T-cell (primary cell): ENCODE measurements at regions not wholly inside any gene's neighbourhood (a gene's known extent, or its start where the extent isn't known, plus 50 kb on each side); places are given as distances from the start of the nearest gene placed in this dataset.
"Not testable (repeated sequence)": the region's sequence is repeated elsewhere in the genome, so short reads cannot be mapped to it uniquely, and the experiment has no call there.

Experiments used
- ATAC-seq, 4 experiments: fragments of 200-7000 bp in 3 of 4; fragments of 150-1000 bp in 1 of 4; cut with Tn5 transposase; replicated peaks in 1 of 4; 1 replicate in 3 of 4; 2 replicates in 1 of 4; pipeline ENCODE4 v1.10.0; 2021; ENCODE audit warnings: moderate library complexity in 3 of 4, mild to moderate bottlenecking in 2 of 4, moderate number of reproducible peaks in 1 of 4
- CTCF ChIA-PET, 2 donors: fragments of 300-600 bp; sonication (Branson Sonifier 250); formaldehyde crosslinking; loops; one replicate each; lab custom pipeline; 2022; ENCODE audit warnings: antibody characterized with exemption in 2 of 2; lab: Charles Lee
- POLR2A ChIA-PET, 2 donors: fragments of 300-600 bp; sonication (Branson Sonifier 250); formaldehyde crosslinking; loops; one replicate each; lab custom pipeline; 2022; ENCODE audit warnings: antibody characterized with exemption in 2 of 2; lab: Charles Lee
- DNase-seq, 35 experiments: peaks; one replicate each; pipeline versions ENCODE4 v3.0.0 to v3.0.0-alpha.2; 2013 to 2023
- H3K27ac ChIP-seq: one replicate; pipeline ENCODE4 v1.5.1; 2013; ENCODE audit warnings: low read length
- H3K27me3 ChIP-seq, 2 experiments: replicated peaks in 1 of 2; 1 replicate in 1 of 2; 2 replicates in 1 of 2; pipeline versions ENCODE4 v1.6.1 to v1.7.0; 2013; ENCODE audit warnings: low read length in 1 of 2, mixed read lengths in 1 of 2; ENCODE audit not compliant: control insufficient read depth in 2 of 2, insufficient read depth in 2 of 2; ENCODE audit errors: extremely low read depth in 1 of 2
- H3K36me3 ChIP-seq, 2 donors: 1 replicate in 1 of 2; 2 replicates in 1 of 2; pipeline versions ENCODE4 v1.6.1 to v1.7.0; 2013; ENCODE audit warnings: low read length in 1 of 2; ENCODE audit not compliant: control insufficient read depth in 2 of 2, insufficient read depth in 1 of 2; ENCODE audit errors: extremely low read depth in 1 of 2
- H3K4me1 ChIP-seq, 2 experiments: 1 replicate in 1 of 2; 2 replicates in 1 of 2; pipeline versions ENCODE4 v1.6.1 to v1.7.0; 2013; ENCODE audit warnings: low read length in 2 of 2, mixed read lengths in 1 of 2; ENCODE audit not compliant: insufficient read depth in 2 of 2, control insufficient read depth in 1 of 2; ENCODE audit errors: extremely low read depth in 1 of 2
- H3K4me3 ChIP-seq, 2 donors: 1 replicate in 1 of 2; 2 replicates in 1 of 2; pipeline versions ENCODE4 v1.5.1 to v1.7.0; 2013; ENCODE audit warnings: mild to moderate bottlenecking in 2 of 2, low read length in 1 of 2, moderate library complexity in 1 of 2; ENCODE audit not compliant: control insufficient read depth in 1 of 2; ENCODE audit errors: extremely low read depth in 1 of 2
- H3K9me3 ChIP-seq: 2 replicates; pipeline ENCODE4 v1.7.0; 2013
- H3K27ac Mint-ChIP-seq, 2 donors: one replicate each; pipeline ENCODE4 v1.8.0; 2020 to 2021; ENCODE audit warnings: mild to moderate bottlenecking in 2 of 2, mixed read lengths in 2 of 2
- H3K27me3 Mint-ChIP-seq, 2 donors: one replicate each; pipeline ENCODE4 v1.8.0; 2021 to 2022; ENCODE audit warnings: mixed read lengths in 2 of 2
- H3K36me3 Mint-ChIP-seq: one replicate; pipeline ENCODE4 v1.8.0; 2021; ENCODE audit warnings: mixed read lengths
- H3K4me1 Mint-ChIP-seq, 3 donors: one replicate each; pipeline ENCODE4 v1.8.0; 2020 to 2022; ENCODE audit warnings: mixed read lengths in 3 of 3, mild to moderate bottlenecking in 1 of 3
- H3K4me3 Mint-ChIP-seq, 3 donors: one replicate each; pipeline ENCODE4 v1.8.0; 2020 to 2022; ENCODE audit warnings: mild to moderate bottlenecking in 3 of 3, mixed read lengths in 3 of 3, moderate library complexity in 3 of 3
- H3K9me3 Mint-ChIP-seq, 3 donors: one replicate each; pipeline ENCODE4 v1.8.0; 2020 to 2022; ENCODE audit warnings: mixed read lengths in 3 of 3
- WGBS: methylation state at CpG from one replicate; pipeline ENCODE4 v1.1.5; 2013; ENCODE audit warnings: missing lambda C conversion rate; ENCODE audit not compliant: insufficient coverage; 5-methylcytosine and 5-hydroxymethylcytosine counted together

- no peak overlapping the region for H3K27ac ChIP-seq
- no peaks in the 10 kb centered on the region for H3K36me3 ChIP-seq
- Mint-ChIP-seq H3K27me3 (peaks cover 12 to 20% of the 10 kb centered on the region in 2 donors), H3K9me3 (no peaks in the 10 kb centered on the region), H3K36me3 (no peaks in the 10 kb centered on the region), H3K27ac (no peak overlapping the region), H3K4me3 (no peak overlapping the region), H3K4me1 (no peaks in the 10 kb centered on the region)
- DNase-seq (no peak), ATAC-seq (no peak)
- POLR2A ChIA-PET = no interaction called here
- H3K4me3 ChIP-seq = no peak overlapping the region
- no peaks in the 10 kb centered on the region for H3K27me3 ChIP-seq
- H3K4me1 ChIP-seq = no peaks in the 10 kb centered on the region
- no peaks in the 10 kb centered on the region for H3K9me3 ChIP-seq
- WGBS = 40% methylated on average over 2 of the region's 4 CpGs
- CTCF ChIA-PET = no interaction called here
Measured at GRCh38 chr6:4336084-4336483, 200.7 kb upstream of the ECI2 start.

GRCh38 chr6:4334158-4334740, 198.9 kb upstream of the ECI2 start:
- CTCF ChIA-PET, ATAC-seq, H3K4me1 ChIP-seq, H3K4me3 Mint-ChIP-seq, H3K27ac ChIP-seq, DNase-seq, H3K9me3 Mint-ChIP-seq, H3K9me3 ChIP-seq, H3K27me3 ChIP-seq, H3K27ac Mint-ChIP-seq, H3K36me3 Mint-ChIP-seq, POLR2A ChIA-PET, H3K4me1 Mint-ChIP-seq, H3K36me3 ChIP-seq, H3K4me3 ChIP-seq: not testable (repeated sequence)
- 94% methylated on average over 7 of the region's 24 CpGs for WGBS
- H3K27me3 Mint-ChIP-seq = peaks cover 6 to 10% of the 10 kb centered on the region in 2 donors

DNA sequence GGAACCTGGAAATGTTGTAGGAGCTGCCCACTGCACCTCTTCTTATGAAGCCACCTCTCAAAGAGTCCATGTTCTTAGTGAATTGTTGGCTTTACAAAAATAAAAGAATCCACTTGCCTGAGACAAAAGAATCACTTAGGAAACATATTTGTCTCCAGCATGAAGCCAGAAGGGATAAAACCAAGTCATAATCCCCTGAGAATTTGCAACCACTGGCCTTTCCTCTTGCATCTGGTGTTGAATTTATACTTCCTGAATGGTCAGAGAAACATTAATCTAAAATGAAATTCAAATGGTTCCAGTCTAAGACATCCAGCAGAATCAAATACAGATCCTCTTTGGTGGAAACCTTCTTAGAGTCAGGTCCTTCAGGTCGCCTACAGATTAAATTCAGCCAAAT, 192.5 kb upstream of the ECI2 start:
- peaks cover 8 to 12% of the 10 kb centered on the region in 2 donors for H3K27me3 Mint-ChIP-seq
- Histone ChIP-seq H3K9me3 (no peaks in the 10 kb centered on the region), H3K27ac (no peak overlapping the region), H3K36me3 (no peaks in the 10 kb centered on the region), H3K4me3 (no peak overlapping the region), H3K4me1 (no peaks in the 10 kb centered on the region), H3K27me3 (no peaks in the 10 kb centered on the region)
- no CpG with 5 or more reads among the region's 1 CpG for WGBS
- POLR2A ChIA-PET = no interaction called here
- CTCF ChIA-PET = interaction anchor here in 1 of 2 donors (0.6 kb wide), 1 partner anchor 194 kb away, joined by 3 read pairs; no protein-coding TSS in a partner anchor
- no peak for DNase-seq
- H3K27ac Mint-ChIP-seq = no peak overlapping the region
- no peaks in the 10 kb centered on the region for H3K9me3 Mint-ChIP-seq
- H3K4me3 Mint-ChIP-seq = no peak overlapping the region
- no peaks in the 10 kb centered on the region for H3K36me3 Mint-ChIP-seq
- no peak for ATAC-seq
- H3K4me1 Mint-ChIP-seq = no peaks in the 10 kb centered on the region

DNA sequence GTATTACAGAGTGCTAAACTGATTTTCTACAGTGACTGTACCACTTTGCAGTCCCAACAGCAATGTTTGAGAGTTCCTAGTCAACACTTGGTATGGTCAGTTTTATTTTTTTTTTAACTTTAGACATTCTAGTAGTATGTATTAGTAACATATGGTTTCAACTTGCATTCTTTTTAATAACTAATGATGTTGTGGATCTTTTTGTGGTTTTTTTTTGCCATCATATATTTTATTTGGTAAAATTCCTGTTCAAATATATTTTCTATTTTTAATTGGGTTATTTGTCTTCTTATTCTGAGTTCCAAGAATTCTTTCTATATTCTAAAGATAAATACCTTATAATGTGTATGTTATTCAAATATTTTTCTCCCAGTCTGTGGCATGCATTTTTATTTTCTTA, 189.4 kb upstream of the ECI2 start:
- no peak for ATAC-seq
- POLR2A ChIA-PET = no interaction called here
- CTCF ChIA-PET = no interaction called here

DNA sequence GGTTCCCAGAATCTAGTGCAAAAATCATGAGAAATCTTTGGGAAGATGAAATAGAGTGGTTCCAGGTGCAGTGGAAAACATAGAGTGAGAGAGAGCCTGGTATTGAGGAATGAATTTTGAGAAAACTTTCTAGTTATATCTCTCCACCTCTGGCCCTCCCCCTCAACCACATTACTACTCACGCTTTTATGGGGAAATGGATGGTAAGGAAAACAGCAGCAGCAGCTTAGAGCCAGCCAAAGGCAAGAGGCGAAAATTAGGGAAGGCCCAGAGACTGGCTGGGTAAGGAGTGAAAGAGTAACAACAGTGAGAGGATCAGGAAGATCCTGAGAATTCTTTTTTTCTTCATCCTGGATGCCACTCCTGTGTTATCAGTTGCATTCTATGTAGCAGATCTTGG, 187.9 kb upstream of the ECI2 start:
- Mint-ChIP-seq H3K4me3 (no peak overlapping the region), H3K27me3 (peaks cover 26 to 28% of the 10 kb centered on the region in 2 donors), H3K27ac (no peak overlapping the region), H3K9me3 (no peaks in the 10 kb centered on the region), H3K4me1 (no peaks in the 10 kb centered on the region), H3K36me3 (no peaks in the 10 kb centered on the region)
- ChIA-PET POLR2A (no interaction called here), CTCF (no interaction called here)
- ATAC-seq (no peak), DNase-seq (no peak)
- Histone ChIP-seq H3K27ac (no peak overlapping the region), H3K4me3 (no peak overlapping the region), H3K27me3 (no peaks in the 10 kb centered on the region), H3K4me1 (no peaks in the 10 kb centered on the region), H3K36me3 (no peaks in the 10 kb centered on the region), H3K9me3 (no peaks in the 10 kb centered on the region)
- no CpG with 5 or more reads among the region's 2 CpGs for WGBS

More for the DNA sequence above, 189.4 kb upstream of the ECI2 start:
- no peak overlapping the region for H3K27ac ChIP-seq
- DNase-seq = no peak
- no peak overlapping the region for H3K4me3 Mint-ChIP-seq
- peaks cover 22% of the 10 kb centered on the region in 2 donors for H3K27me3 Mint-ChIP-seq
- no peaks in the 10 kb centered on the region for H3K9me3 Mint-ChIP-seq
- no peak overlapping the region for H3K27ac Mint-ChIP-seq
- no peaks in the 10 kb centered on the region for H3K27me3 ChIP-seq
- no peaks in the 10 kb centered on the region for H3K36me3 Mint-ChIP-seq
- no peak overlapping the region for H3K4me3 ChIP-seq
- H3K4me1 ChIP-seq = no peaks in the 10 kb centered on the region
- H3K36me3 ChIP-seq = no peaks in the 10 kb centered on the region
- H3K9me3 ChIP-seq = no peaks in the 10 kb centered on the region
- H3K4me1 Mint-ChIP-seq = no peaks in the 10 kb centered on the region

- Mint-ChIP-seq H3K36me3 (no peaks in the 10 kb centered on the region), H3K4me1 (no peaks in the 10 kb centered on the region), H3K27ac (no peak overlapping the region), H3K9me3 (no peaks in the 10 kb centered on the region), H3K27me3 (peaks cover 31 to 33% of the 10 kb centered on the region in 2 donors), H3K4me3 (no peak overlapping the region)
- Histone ChIP-seq H3K4me1 (no peaks in the 10 kb centered on the region), H3K4me3 (no peak overlapping the region), H3K9me3 (no peaks in the 10 kb centered on the region), H3K27me3 (no peaks in the 10 kb centered on the region), H3K36me3 (no peaks in the 10 kb centered on the region), H3K27ac (no peak overlapping the region)
- POLR2A ChIA-PET = no interaction called here
- ATAC-seq (no peak), DNase-seq (no peak)
- 80% methylated on average over 1 of the region's 1 CpG for WGBS
- CTCF ChIA-PET = no interaction called here
Measured at GRCh38 chr6:4322846-4323309, 187.5 kb upstream of the ECI2 start.
